GM18517 (cell line): ENCODE measurements at regions not wholly inside any gene's neighbourhood (a gene's known extent, or its start where the extent isn't known, plus 50 kb on each side); places are given as distances from the start of the nearest gene placed in this dataset.

Source experiments
- ATAC-seq: cut with Tn5 transposase; IDR thresholded peaks from one replicate; pipeline ENCODE4 v1.9.1; 2021; ENCODE audit warnings: mild to moderate bottlenecking, moderate library complexity; ENCODE audit not compliant: unreplicated experiment

DNA sequence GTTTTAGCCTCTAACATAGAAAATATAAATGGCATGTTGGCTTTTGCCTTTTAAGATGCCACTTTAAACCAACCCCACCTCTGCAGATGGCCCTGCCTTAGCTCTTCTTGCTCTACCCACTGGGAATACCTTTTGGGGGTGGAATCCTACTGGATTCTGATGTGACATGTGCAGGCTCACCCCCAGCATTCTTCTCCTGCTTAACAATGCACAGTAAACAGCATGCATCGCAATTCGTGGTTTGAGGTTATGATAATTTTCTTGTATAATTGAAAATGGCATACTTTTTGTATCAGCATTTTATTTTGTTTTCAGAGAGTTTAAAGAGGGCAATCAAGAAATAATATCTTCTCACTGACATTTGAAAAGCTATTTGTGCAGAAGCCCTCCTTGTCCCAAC is 167.9 kb downstream of the AREG start:
- ATAC-seq: no peak

DNA sequence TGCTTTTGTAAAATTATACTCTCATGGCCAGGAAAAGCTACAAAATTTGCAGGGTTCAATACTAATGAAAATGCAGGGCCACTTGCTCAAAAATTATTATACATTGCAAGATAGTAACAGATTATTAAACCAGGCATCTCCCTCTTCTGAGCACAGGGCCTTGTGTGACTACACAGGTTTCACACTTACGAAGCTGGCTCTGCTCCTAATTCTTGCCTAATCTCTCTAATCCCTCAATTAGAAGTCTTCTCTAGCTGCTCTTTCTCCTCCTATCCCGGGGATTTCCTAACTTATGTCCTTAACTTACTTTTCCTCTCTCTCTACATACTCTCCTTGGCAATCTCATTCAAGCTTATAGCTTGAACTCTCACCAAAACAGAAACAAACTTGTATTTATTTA is 168.3 kb downstream of the AREG start:
- no peak for ATAC-seq

DNA sequence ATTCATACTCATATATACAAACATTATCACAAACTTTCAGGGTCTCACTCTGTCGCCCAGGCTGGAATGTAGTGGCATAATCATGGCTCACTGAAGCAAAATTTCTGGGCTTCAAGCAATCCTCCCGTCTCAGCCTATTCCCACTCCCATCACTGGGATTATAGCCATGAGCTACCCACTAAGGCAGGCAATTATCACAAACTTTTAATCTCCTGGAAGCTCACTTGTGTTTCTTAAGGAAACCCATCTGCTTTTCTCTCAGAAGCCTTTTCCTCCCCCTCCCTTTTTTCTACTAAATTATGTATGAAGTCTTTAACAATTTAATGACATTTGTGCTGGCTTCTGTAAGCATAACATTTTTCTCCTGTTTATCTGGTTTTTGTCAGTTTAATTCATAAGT is 170.5 kb downstream of the AREG start:
- ATAC-seq: no peak

DNA sequence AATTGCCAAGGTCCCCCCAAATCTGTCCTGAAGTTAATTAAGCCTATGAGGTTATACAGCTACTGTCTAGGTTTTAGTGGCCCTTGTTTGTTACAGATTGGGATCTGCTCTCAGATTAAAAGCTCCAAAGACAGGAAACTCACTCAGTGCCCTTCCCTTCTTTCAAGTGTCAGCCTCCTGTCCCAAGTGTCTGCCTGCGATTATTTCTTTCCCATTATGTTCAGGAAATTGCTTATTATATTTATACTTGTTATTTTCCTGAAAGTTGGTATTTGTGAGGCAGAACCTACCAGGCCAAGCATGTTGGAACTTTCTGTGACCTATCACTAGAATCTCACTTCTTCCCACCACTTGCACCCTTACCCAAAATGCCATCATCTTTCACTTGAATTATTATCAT is 173.2 kb downstream of the AREG start:
- no peak for ATAC-seq

DNA sequence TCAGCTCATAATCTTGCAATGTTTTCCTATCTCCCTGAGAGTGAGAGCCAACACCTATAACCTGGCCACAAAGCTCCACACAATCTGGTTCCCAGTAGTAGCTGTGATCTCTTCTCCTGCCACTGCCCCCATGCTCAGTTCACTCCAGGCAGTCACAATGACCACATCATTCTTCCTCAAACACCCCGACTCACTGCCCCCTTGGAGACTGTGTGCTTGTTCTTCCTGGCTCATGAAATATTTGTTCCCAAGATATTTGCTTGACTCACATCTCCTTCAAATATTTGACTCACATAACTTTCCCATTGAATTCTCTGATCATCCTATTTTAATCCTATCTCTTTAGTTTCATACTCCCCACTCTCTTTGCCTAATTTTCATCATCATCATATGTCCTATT is 173.7 kb downstream of the AREG start:
- ATAC-seq: no peak

DNA sequence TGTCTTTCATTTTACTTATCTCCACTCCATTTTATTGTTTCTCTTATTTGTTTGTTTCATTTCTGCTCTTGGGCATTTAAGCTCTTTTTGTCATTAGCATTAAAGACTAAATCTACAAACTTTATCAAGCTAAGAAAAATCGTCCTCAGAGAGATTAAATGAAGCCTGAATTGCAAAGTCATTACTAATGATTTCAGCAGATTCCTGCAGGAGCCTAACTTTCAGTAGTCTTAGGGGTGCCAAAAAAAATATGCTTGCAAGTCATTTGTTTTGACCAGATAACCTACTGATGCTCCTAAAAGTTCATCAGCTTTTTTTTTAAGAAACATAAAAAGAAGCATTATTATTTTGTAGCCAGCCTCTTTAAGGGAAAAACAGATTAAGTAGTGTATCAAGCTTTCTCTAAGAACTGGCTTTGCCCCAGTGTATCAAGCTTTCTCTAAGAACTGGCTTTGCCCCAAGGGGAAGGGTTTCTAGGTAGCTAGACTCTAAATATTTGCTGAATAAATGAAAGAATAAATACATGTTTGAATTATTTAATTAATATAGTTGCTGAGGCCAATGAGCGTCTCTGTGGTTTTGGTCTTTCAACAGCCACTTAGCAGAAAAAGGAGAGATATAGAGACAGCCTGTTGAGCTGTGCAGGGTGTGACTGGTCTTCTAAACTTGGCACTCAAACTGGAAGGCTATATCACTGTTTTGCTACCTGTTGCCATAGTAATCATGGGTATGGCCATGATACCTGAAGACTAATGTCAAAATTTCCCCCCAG is 174.2 kb downstream of the BTC start:
- ATAC-seq: no peak

DNA sequence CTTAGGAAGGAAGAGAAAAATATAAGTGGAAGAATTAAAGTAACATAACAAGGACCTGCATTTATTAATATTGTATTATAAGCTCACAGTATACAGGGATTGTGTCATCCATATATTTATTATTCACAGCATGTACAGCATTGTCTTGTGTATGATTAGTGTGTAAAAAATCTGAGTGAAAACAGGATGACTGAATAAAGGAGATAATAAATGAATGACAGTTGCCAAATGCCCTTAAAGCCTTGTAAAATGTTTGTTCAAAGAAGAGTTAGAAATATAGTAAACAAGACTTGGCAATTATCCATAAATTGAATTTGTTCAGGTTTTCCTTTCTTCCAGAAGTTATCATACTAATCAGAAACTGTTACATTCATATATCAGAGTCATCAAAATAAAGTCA is 172.7 kb downstream of the BTC start:
- no peak for ATAC-seq

DNA sequence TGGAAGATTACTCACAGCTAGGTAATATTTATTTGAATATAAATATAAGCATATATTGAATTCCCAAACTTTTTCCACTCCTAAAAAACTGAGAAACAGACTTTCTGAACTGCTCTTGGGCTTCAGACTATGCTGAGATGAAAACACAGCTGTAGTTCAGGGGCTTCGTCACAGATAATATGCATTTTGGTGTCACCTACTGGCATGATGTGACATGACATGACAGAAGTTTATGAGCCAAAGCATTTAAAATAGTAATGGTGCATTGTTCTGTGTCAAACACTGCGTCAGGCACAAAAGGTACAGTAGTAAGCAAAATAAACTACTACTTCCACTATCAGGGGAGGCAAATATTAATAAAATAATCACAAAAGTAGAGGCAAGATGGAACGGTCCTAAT is 171.3 kb downstream of the BTC start:
- peak; percentile 91 for ATAC-seq

DNA sequence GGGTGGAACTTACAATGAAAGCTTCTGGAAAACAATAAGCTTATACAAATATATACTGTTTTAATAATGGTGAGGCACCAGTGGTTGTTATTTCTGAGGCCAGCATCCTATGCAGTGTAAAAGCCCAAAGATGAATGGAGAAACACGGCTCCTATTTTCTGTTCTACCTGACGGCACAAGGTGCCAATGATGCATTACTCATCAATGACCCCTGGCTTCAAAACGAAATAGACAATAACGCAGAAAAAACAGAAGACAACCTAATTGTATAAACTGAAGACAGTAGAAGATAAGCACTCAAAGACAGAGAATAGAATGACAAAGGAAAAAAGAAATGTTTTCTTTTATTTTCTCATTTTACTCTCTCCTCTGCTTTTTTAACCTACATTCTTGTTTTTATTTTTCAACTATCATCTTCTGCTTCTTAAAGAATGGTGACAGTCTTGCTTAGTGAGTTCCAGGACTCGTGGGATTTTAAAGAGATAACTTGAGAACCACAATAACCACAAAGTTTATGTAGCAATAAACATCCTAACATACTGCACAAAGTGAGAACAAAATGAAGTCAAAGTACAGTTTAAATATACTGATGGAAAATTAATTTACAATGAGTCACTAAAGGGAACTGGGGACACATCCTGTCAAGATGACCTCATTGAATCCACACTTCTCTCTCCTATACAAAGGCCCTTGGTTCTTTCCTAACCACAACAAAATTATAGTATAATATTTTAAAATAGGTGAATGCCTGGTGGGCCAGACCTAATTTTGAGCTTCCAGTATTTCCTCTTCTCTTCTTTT is 169.8 kb downstream of the BTC start:
- ATAC-seq: no peak

DNA sequence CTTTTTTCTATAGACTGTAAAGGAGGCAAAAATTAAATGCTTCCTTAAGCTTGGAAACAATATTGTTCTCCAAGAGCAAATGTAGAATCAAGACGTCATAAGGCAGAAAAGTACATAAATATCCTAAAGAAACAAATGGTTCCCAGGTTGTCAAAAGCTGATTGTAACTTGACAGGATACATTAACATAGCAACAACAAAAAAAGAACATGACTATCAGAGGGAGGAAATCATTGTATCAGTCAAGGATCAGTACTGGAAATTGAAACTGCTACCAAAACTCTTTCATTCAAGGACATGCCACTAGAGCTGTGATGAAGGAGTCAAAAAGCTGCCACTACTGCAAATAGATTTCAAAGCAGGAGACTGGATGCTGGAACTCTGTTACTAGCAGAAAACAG is 168.3 kb downstream of the BTC start:
- ATAC-seq: no peak

DNA sequence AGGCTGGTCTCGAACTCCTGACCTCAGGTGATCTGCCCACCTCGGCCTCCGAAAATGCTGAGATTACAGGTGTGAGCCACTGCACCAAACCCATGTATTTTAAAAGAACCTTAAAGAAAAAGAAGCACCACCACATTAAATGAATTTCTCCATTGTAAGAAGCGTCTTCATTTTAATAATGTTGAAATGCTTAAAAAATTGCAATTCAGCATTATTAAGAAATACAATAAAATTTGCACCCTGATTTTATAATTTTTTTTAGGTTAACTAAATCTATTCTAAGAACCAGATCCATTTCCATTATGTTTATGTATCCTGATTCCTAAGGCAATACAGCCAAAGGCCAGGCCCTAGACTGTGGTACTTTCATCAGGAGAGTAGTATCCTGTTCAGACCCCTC is 167.2 kb downstream of the BTC start:
- no peak for ATAC-seq

DNA sequence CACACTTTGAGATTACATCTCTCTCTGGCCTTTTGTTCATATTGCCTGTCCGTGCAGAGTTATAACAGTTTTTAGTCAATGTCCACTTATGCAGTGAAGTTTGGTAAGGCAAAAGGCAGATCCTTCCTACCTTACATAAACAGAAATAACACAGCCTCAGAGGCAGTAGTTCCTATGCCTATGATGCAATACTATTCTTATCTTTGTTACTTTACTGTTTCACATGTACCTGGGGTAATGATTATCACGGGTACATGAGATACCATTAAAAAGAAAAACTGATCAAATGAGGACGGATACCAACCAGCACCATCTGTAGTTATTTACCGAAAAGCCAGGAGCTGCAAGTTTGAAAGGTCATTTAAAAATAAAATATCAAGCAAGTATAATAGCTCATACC is 166.8 kb downstream of the BTC start:
- ATAC-seq: no peak

DNA sequence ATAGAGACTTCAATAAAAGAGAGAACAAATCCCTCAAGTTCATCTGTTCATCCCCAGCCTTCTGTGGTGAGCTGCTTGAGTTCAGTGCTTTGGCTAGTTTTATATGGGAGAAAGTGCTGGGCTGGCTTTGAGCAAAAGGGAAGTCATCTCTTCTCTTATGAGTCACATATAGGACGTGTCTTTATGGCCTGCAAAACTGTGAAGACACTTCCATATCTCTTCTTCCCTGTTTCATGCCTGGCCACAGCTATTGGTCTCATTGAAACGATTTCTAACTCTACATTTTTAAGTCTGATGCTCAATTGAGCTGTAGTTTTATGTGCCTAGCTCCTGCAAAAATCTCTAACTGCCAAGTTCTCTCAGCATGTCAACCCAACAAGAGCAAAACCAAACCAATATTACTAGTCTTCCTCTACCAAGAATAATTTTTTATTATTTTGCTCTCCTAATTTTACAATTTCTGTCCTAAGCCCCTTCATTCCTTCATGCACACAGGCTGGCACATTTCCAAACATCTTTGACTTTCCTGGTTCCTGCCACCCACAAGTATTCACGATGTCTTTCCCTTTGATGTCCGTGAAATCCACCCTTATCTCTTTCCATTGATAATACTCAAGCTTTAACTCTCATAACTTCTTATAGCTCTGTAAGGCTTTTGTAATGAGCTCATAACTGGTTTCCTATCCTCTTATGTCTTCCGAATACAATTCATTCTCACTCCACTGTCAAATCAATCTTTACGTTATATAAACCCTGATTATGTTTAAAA is 165.3 kb downstream of the BTC start:
- no peak for ATAC-seq

DNA sequence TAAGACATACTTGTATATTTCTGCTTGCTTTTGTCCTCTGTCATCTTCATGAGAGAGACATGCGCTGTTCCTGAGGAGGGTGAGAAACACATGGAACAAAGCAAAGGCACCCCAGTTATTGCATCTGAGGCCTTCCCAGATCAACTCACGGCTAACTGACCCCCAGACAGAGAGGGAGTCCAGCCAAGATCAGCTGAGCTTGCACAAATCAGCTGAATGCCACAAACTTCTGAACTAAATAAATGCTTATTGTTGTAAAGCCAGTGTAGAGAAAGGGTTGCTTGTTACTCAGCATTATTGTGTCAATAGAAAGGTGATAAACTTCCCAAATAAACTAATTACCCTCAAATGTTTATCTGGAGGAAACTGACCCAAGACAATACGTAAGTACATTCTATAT is 163.8 kb downstream of the BTC start:
- ATAC-seq: no peak

DNA sequence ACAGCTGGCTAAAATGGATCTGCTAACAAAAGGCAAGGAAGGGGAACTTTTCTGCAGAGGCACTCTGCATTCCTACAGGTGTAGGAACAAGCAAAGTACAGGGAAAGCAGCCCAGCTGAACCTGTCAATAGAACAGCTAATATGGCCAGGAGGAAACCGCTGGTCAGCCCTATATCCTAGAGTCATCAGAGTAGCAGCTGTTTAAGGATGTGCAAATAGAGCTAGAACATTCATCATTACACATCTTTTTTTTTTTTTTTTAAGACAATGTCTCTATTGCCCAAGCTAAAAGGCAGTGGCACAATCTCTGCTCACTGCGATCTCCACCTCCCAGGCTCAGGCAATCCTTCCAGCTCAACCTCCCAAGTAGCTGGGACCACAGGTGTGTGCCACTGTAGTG is 163.0 kb downstream of the BTC start:
- no peak for ATAC-seq

DNA sequence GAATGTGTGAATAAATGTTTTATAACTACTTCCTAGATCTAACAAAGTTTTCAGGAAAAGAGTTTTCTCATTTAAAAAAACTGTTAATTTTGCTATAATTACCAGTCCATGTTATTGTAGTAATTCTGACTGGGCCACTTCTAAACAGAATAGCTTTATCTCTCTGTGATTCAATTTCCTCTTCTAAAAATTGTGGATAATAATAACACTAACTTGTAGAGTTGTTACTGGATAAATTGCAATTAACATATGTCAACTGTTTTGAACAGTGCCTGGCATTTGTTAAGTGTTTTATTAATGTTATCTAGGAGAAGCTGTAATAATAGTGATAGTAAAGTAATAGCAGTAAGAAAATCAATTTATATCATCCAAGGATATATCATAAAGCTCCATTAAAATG is 162.3 kb downstream of the BTC start:
- no peak for ATAC-seq

DNA sequence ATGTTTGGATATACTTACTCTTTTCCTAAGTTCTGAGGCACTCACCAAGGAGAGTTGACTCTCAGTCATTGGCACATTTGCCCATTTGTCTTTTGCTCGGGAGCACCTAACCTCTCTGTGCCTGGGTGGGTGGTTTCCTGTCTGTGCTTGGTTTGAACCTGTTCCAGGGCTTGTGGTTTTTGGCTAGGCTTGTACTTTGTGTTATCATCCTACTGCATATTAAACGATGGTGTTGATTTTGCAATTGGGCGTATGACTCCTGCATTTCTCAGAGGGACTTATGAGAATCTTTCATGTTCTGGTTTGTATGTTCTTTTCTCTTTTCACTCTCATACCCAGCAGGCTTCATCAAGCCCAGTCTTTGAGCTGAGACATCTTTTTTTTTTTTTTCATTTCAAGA is 161.7 kb downstream of the BTC start:
- no peak for ATAC-seq

DNA sequence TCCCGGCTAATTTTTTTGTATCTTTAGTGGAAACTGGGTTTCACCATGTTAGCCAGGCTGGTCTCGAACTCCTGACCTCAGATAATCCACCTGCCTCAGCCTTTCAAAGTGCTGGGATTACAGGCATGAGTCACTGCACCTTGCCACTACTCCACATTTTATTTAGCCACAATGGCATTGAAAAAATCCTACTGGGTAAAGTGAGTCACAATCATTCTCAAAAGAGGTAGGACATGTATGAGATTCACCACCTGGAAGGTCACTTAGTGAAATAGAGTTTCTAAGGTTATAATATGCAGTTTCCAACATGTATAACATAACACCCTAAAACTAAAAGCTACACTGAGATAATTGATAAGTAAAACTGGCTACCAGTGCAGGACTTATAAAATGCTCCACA is 159.2 kb downstream of the BTC start:
- no peak for ATAC-seq

DNA sequence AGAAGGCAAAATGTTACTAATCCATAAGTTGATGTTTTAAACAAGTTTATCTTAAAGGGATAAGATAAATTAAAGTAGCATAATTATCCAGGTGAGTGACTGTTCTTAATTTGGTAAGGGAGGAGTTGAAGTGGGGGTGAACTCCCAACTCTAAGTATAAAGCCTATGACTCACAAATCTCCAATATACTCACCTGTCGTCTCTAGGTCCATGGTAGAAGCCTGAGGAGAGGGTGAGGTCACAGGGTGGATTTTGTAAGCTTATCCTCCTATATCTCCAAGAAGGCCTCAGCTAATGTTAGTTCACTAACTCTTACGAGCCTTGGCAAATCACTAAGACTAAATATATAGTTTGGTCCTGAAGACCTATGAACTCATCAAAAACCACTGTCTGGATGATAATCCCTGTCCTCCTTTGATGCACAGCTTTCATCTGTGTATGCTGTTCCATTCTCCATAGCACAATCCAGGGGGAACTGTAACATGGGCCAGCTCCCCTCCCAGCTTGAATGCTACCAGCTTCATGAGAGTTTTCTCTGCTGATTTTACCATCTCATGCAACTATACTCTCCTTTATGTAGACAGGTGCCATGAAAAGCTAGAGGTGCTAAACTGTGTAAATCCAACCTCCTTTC is 158.7 kb downstream of the BTC start:
- no peak for ATAC-seq

DNA sequence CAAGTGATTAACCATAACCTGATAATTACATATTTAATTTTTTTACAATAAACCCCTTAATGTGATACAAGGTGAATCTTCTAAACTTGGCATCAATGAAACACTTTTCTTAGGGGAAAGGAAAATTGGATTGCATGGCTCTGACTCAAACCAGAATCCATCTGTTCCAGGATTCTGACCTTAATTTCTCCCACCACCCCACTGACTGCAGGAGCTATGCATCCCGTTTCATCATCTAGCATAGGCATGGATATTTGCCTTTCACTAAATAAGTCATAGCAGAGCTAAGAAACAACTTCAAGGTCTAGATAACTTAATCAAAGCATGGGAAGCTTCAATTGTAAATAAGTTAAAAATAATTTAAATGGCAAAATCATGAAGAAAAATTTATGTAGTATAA is 156.3 kb downstream of the BTC start:
- no peak for ATAC-seq

DNA sequence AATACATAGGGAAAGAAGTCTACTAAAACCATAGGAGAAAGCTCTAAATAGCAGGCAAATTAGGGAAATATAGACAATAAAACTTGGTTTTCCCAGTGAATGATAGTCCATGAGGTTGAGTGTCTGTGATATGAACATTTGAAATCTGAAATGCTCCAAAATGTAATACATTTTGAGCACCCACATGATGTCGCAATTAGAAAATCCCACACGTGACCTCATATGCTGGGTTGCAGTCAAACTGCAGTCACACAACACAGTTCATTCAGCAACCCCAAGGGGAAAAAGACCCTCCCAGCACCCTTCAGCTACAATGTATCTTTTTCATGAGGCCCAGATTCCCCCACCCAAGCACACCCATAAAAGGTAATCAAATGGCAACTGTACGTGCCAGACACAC is 155.6 kb downstream of the BTC start:
- ATAC-seq: no peak
